Suprapubic skin (tissue), 4 donors: ENCODE measurements at regions not wholly inside any gene's neighbourhood (a gene's known extent, or its start where the extent isn't known, plus 50 kb on each side); places are given as distances from the start of the nearest gene placed in this dataset.

Experiments used
- DNase-seq, 2 donors: peaks; one replicate each; pipeline ENCODE4 v3.0.0-alpha.2; 2019; ENCODE audit warnings: low spot score in 2 of 2
- H3K27ac ChIP-seq: fragments of 200-600 bp; sonication (generic); one replicate; pipeline ENCODE4 v1.5.1; 2019
- H3K27me3 ChIP-seq: fragments of 200-600 bp; sonication (generic); one replicate; pipeline ENCODE4 v1.5.1; 2019
- H3K36me3 ChIP-seq: fragments of 200-600 bp; sonication (generic); one replicate; pipeline ENCODE4 v1.5.1; 2019
- H3K4me1 ChIP-seq: fragments of 200-600 bp; sonication (generic); one replicate; pipeline ENCODE4 v1.5.1; 2019
- H3K4me3 ChIP-seq: fragments of 200-600 bp; sonication (generic); one replicate; pipeline ENCODE4 v1.5.1; 2019; ENCODE audit warnings: mild to moderate bottlenecking
- H3K9me3 ChIP-seq: fragments of 200-600 bp; sonication (generic); one replicate; pipeline ENCODE4 v1.5.1; 2019
- CTCF ChIP-seq, 2 donors: fragments of 200-600 bp in 1 of 2; fragments of 450-650 bp in 1 of 2; sonication (generic) in 1 of 2; IDR thresholded peaks; one replicate each; pipeline ENCODE4 v1.5.1; 2016 to 2019; ENCODE audit warnings: antibody characterized with exemption in 2 of 2, mild to moderate bottlenecking in 1 of 2, moderate library complexity in 1 of 2
- EP300 ChIP-seq: sonication (generic); formaldehyde crosslinking; IDR thresholded peaks from one replicate; pipeline ENCODE4 v1.6.1; 2017; ENCODE audit warnings: antibody characterized with exemption
- POLR2A ChIP-seq, 2 donors: fragments of 450-650 bp; IDR thresholded peaks; one replicate each; pipeline ENCODE4 v1.6.1; 2017; ENCODE audit warnings: antibody characterized with exemption in 2 of 2, mild to moderate bottlenecking in 2 of 2, moderate library complexity in 2 of 2
- POLR2AphosphoS5 ChIP-seq, 3 donors: sonication (generic); formaldehyde crosslinking; IDR thresholded peaks; one replicate each; pipeline ENCODE4 v1.6.1; 2017; ENCODE audit warnings: antibody characterized with exemption in 3 of 3
- WGBS: methylation state at CpG from one replicate; pipeline ENCODE4 v1.1.5; 2018; 5-methylcytosine and 5-hydroxymethylcytosine counted together

GRCh38 chr5:112006721-112007120, 249.7 kb upstream of the NREP start:
- TF ChIP-seq CTCF (IDR thresholded peaks at IDR 0.05) (no peak), EP300 (no peak), POLR2A (IDR thresholded peaks at IDR 0.05) (no peak), POLR2AphosphoS5 (IDR thresholded peaks at IDR 0.05) (no peak)
- Histone ChIP-seq H3K27ac (no peak overlapping the region), H3K36me3 (no peaks in the 10 kb centered on the region), H3K27me3 (no peaks in the 10 kb centered on the region), H3K9me3 (no peaks in the 10 kb centered on the region), H3K4me1 (no peaks in the 10 kb centered on the region), H3K4me3 (no peak overlapping the region)
- no peak for DNase-seq

- no peak for TF ChIP-seq POLR2A (IDR thresholded peaks at IDR 0.05)
- TF ChIP-seq POLR2AphosphoS5 (IDR thresholded peaks at IDR 0.05), result no peak
- no peak for TF ChIP-seq EP300
- no peak for TF ChIP-seq CTCF (IDR thresholded peaks at IDR 0.05)
- H3K4me1 ChIP-seq, result no peaks in the 10 kb centered on the region
- no peak overlapping the region for H3K27ac ChIP-seq
- DNase-seq, result no peak
- no peaks in the 10 kb centered on the region for H3K9me3 ChIP-seq
- no peak overlapping the region for H3K4me3 ChIP-seq
- no peaks in the 10 kb centered on the region for H3K27me3 ChIP-seq
- no peaks in the 10 kb centered on the region for H3K36me3 ChIP-seq
Observed at GRCh38 chr5:112005623-112005930, 248.6 kb upstream of the NREP start.

- 71% methylated on average over 2 of the region's 2 CpGs for WGBS
- Histone ChIP-seq H3K27me3 (no peaks in the 10 kb centered on the region), H3K4me3 (no peak overlapping the region), H3K36me3 (no peaks in the 10 kb centered on the region), H3K27ac (no peak overlapping the region), H3K9me3 (no peaks in the 10 kb centered on the region), H3K4me1 (no peaks in the 10 kb centered on the region)
- no peak for DNase-seq
- TF ChIP-seq POLR2AphosphoS5 (IDR thresholded peaks at IDR 0.05) (no peak), CTCF (IDR thresholded peaks at IDR 0.05) (no peak), EP300 (no peak), POLR2A (IDR thresholded peaks at IDR 0.05) (no peak)
Observed at GRCh38 chr5:112004867-112005622, 248.1 kb upstream of the NREP start.

- Histone ChIP-seq H3K27ac (no peak overlapping the region), H3K9me3 (no peaks in the 10 kb centered on the region), H3K36me3 (no peaks in the 10 kb centered on the region), H3K27me3 (no peaks in the 10 kb centered on the region), H3K4me3 (no peak overlapping the region), H3K4me1 (no peaks in the 10 kb centered on the region)
- DNase-seq, result no peak
- no peak for TF ChIP-seq POLR2A (IDR thresholded peaks at IDR 0.05)
- TF ChIP-seq POLR2AphosphoS5 (IDR thresholded peaks at IDR 0.05), result no peak
- TF ChIP-seq EP300, result no peak
- no peak for TF ChIP-seq CTCF (IDR thresholded peaks at IDR 0.05)
Observed at GRCh38 chr5:112002376-112002775, 245.4 kb upstream of the NREP start.

GRCh38 chr5:111999286-111999685, 242.3 kb upstream of the NREP start:
- no peaks in the 10 kb centered on the region for H3K27me3 ChIP-seq
- TF ChIP-seq POLR2A (IDR thresholded peaks at IDR 0.05) (no peak), EP300 (no peak), POLR2AphosphoS5 (IDR thresholded peaks at IDR 0.05) (no peak), CTCF (IDR thresholded peaks at IDR 0.05) (no peak)
- 50% methylated on average over 1 of the region's 1 CpG for WGBS
- H3K27ac ChIP-seq, result no peak overlapping the region
- no peaks in the 10 kb centered on the region for H3K36me3 ChIP-seq
- H3K4me3 ChIP-seq, result no peak overlapping the region
- no peaks in the 10 kb centered on the region for H3K4me1 ChIP-seq
- no peak for DNase-seq
- H3K9me3 ChIP-seq, result no peaks in the 10 kb centered on the region
